GM12864 (cell line): ENCODE measurements at regions not wholly inside any gene's neighbourhood (a gene's known extent, or its start where the extent isn't known, plus 50 kb on each side); places are given as distances from the start of the nearest gene placed in this dataset.

Experiments used
- DNase-seq: peaks from one replicate; pipeline ENCODE4 v3.0.0-alpha.2; 2011; ENCODE audit warnings: low read depth
- H3K4me3 ChIP-seq: 2 replicates; pipeline ENCODE4 v1.5.1; 2011; ENCODE audit warnings: mild to moderate bottlenecking, low read depth, low read length, control low read depth
- CTCF ChIP-seq: IDR thresholded peaks from 2 replicates; pipeline ENCODE4 v1.5.1; 2011; ENCODE audit warnings: low read depth, mild to moderate bottlenecking, moderate library complexity, low read length, control low read depth, inconsistent platforms; ENCODE audit errors: missing control alignments

DNA sequence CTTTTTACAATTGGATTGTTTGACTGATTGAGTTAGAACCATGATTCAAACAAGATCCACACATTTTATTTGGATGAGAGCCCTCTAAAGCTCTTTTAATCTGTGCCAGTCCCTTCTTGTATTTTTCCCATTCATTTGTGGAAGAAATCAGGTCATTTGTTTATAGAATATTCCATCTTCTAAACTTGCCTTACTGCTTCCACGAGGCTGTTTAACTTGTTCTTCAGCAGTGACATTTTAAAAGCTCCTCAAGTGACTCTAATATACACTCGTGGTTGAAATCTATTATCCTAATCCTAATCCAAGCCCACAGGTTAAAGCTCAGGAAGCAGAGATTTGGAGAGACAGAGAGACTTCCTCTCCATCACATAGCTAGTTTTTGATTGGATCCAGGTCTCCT lies 155.4 kb upstream of the SVIL start:
- no peak overlapping the region for H3K4me3 ChIP-seq
- no peak for TF ChIP-seq CTCF
- DNase-seq: no peak

GRCh38 chr10:29788113-29788512 lies 153.3 kb upstream of the SVIL start:
- H3K4me3 ChIP-seq: no peak overlapping the region
- DNase-seq: no peak
- no peak for TF ChIP-seq CTCF

DNA sequence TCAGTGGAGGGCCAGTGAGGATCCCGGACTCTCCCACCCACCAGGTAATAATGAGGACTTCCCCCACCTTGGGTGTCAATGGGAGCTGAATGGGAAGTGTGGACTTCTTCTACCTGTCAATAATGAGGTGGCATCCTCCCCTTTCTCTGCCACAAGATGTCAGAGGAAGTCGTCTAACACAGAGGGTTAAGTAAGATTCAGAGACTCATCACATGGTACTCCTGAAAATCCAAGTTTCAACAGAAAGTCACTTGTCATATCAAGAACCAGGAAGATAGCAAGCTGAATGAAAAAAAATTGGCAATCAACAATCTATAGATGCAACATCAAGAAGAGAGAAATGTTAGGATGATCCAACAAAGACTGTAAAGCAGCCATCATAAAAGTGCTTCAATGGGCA lies 150.9 kb upstream of the SVIL start:
- no peak for DNase-seq
- no peak overlapping the region for H3K4me3 ChIP-seq
- TF ChIP-seq CTCF: no peak

GRCh38 chr10:29784175-29784773 lies 149.5 kb upstream of the SVIL start:
- no peak for TF ChIP-seq CTCF
- H3K4me3 ChIP-seq: no peak overlapping the region
- DNase-seq: no peak

DNA sequence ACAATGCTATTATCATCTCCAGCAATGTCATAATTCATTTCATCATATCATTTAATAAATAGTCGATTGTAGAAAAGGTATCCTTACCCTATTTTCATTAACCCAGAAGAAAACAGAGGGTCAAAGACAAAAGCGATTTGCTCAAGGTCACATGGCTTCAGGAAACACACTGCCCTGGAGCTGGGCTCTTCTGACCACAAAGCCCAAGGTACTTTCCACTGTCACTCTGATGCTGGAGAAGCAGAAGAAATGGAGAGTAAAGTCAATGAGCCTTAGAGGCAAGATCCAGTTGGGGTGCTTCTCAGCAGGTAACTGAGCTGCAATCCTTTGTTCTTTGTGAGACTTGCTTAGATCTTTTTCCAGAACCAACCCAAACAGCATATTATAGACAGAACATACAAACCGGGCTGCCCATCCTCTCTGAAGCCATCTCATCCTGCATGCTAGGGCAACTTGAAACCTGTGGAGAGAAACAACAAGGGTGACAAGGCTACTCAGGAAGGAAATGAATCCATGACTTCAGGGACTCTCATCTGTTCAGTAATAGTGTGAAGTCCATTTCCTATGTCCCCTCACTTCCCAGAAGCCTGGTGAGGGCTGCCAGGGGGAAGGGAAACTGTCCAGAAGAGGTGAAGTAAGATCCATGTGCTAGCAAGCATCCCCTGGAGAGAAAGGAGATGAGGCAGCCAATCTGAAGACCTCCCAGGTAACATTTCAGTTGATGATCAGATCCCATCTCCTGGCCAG lies 148.6 kb upstream of the SVIL start:
- no peak for TF ChIP-seq CTCF
- DNase-seq: no peak
- no peak overlapping the region for H3K4me3 ChIP-seq

DNA sequence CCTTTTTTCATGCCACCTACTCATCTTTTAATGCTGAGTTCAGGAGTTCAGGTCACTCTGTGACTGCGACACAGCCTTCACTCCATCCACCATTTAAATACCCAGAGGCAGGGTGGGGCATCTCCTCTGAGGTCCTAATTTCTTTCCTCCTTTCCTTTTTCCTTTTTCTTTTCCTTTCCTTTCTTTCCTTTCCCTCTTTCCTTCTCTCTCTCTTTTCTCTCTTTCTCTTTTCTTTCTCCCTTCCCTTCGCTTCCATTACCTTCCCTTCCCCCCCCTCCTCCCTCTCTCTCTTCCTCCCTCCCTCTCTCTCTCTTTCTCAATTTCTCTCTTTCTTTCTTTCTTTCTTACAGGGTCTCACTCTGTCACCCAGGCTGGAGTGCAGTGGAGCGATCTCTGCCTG lies 145.9 kb upstream of the SVIL start:
- DNase-seq: no peak
- no peak for TF ChIP-seq CTCF
- no peak overlapping the region for H3K4me3 ChIP-seq

GRCh38 chr10:29780096-29780495 lies 145.3 kb upstream of the SVIL start:
- H3K4me3 ChIP-seq: no peak overlapping the region
- no peak for DNase-seq
- TF ChIP-seq CTCF: no peak
